ENCODE measurements at regions not wholly inside any gene's neighbourhood (a gene's known extent, or its start where the extent isn't known, plus 50 kb on each side); places are given as distances from the start of the nearest gene placed in this dataset.

GRCh38 chr4:154039435-154040343 is 250.8 kb upstream of the SFRP2 start:
- Histone ChIP-seq H3K36me3 (replicated peaks) (no peaks in the 10 kb centered on the region), H3K27me3 (replicated peaks) (no peaks in the 10 kb centered on the region), H3K27ac (no peak overlapping the region), H3K4me3 (ENCODE audit: low read depth, low read length) (no peak overlapping the region)
- TF ChIP-seq, protein P1, sequence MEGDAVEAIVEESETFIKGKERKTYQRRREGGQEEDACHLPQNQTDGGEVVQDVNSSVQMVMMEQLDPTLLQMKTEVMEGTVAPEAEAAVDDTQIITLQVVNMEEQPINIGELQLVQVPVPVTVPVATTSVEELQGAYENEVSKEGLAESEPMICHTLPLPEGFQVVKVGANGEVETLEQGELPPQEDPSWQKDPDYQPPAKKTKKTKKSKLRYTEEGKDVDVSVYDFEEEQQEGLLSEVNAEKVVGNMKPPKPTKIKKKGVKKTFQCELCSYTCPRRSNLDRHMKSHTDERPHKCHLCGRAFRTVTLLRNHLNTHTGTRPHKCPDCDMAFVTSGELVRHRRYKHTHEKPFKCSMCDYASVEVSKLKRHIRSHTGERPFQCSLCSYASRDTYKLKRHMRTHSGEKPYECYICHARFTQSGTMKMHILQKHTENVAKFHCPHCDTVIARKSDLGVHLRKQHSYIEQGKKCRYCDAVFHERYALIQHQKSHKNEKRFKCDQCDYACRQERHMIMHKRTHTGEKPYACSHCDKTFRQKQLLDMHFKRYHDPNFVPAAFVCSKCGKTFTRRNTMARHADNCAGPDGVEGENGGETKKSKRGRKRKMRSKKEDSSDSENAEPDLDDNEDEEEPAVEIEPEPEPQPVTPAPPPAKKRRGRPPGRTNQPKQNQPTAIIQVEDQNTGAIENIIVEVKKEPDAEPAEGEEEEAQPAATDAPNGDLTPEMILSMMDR (IDR thresholded peaks at IDR 0.05; ENCODE audit: low read depth, low read length, missing control alignments) = no peak
- DNase-seq = no peak
- in situ Hi-C loops (cut with HindIII; ENCODE audit: low pct_ligation_motif_present, low sequenced_read_pairs) = no loop called here

DNA sequence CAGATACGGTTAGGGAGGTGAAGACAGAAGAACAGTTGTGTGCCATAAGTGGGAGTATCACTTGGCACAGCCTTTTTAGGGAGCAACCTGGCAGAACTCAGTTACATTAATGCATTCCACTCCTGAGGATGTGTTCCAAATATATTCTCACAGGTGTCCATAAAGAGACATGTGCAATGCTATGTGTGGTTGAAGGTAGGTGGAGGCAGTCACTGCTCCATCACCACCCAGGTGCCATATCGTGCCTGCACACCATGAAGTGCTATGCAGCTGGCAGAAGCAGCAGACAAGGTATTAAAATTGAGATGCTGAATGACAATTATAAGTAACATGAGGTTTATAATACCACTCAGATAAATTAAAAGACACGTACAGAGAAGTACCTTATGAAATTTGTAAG is 248.0 kb upstream of the SFRP2 start:
- H3K4me3 ChIP-seq (ENCODE audit: low read depth, low read length) = no peak overlapping the region
- TF ChIP-seq, protein P1 (IDR thresholded peaks at IDR 0.05; ENCODE audit: low read depth, low read length, missing control alignments) = no peak
- no peak for DNase-seq
- in situ Hi-C loops (cut with HindIII; ENCODE audit: low pct_ligation_motif_present, low sequenced_read_pairs) = no loop called here
- no peaks in the 10 kb centered on the region for H3K36me3 ChIP-seq (replicated peaks)
- H3K27ac ChIP-seq = no peak overlapping the region
- H3K27me3 ChIP-seq (replicated peaks) = no peaks in the 10 kb centered on the region

- Histone ChIP-seq H3K4me3 (ENCODE audit: low read depth, low read length) (no peak overlapping the region), H3K27ac (no peak overlapping the region), H3K36me3 (replicated peaks) (no peaks in the 10 kb centered on the region), H3K27me3 (replicated peaks) (no peaks in the 10 kb centered on the region)
- no peak for DNase-seq
- TF ChIP-seq, protein P1 (IDR thresholded peaks at IDR 0.05; ENCODE audit: low read depth, low read length, missing control alignments) = no peak
- in situ Hi-C loops (cut with HindIII; ENCODE audit: low pct_ligation_motif_present, low sequenced_read_pairs) = no loop called here
Observed at GRCh38 chr4:154035341-154035740, 246.5 kb upstream of the SFRP2 start.

DNA sequence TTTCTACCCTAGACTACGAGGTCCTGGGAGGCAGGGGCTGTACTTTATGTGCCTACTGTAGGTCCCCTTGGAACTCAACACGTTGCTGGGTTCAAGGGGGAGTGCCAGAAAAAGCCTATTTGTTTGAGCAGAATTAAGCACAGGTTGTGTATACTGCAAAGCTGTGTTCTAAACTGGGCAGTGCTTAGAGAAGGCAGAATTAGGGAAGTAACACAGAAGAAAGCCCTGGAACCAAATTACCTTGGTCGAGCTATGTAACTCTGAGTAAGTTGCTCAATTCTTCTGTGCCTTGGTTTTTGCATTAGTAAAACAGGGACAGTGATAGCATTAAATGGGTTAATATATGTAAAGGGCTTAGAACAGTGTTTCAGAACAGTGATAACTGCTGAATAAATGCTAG is 245.0 kb upstream of the SFRP2 start:
- DNase-seq = no peak
- Histone ChIP-seq H3K4me3 (ENCODE audit: low read depth, low read length) (no peak overlapping the region), H3K36me3 (replicated peaks) (no peaks in the 10 kb centered on the region), H3K27ac (no peak overlapping the region), H3K27me3 (replicated peaks) (no peaks in the 10 kb centered on the region)
- TF ChIP-seq, protein P1 (IDR thresholded peaks at IDR 0.05; ENCODE audit: low read depth, low read length, missing control alignments) = no peak
- in situ Hi-C loops (cut with HindIII; ENCODE audit: low pct_ligation_motif_present, low sequenced_read_pairs) = no loop called here

- no peak overlapping the region for H3K27ac ChIP-seq
- no peaks in the 10 kb centered on the region for H3K36me3 ChIP-seq (replicated peaks)
- no peak overlapping the region for H3K4me3 ChIP-seq (ENCODE audit: low read depth, low read length)
- TF ChIP-seq, protein P1 (IDR thresholded peaks at IDR 0.05; ENCODE audit: low read depth, low read length, missing control alignments) = no peak
- no peak for DNase-seq
- in situ Hi-C loops (cut with HindIII; ENCODE audit: low pct_ligation_motif_present, low sequenced_read_pairs) = no loop called here
- H3K27me3 ChIP-seq (replicated peaks) = no peaks in the 10 kb centered on the region
Observed at GRCh38 chr4:154032914-154033313, 244.0 kb upstream of the SFRP2 start.
